ENCODE measurements at regions not wholly inside any gene's neighbourhood (a gene's known extent, or its start where the extent isn't known, plus 50 kb on each side); places are given as distances from the start of the nearest gene placed in this dataset.
A peak's percentile ranks its signal among the peaks of the same experiment; 100 is the strongest.

- Histone ChIP-seq H3K27me3 (ENCODE audit: insufficient read depth, low read depth) (no peaks in the 10 kb centered on the region), H3K9me2 (ENCODE audit: insufficient read depth) (no peaks in the 10 kb centered on the region), H3K27ac (peak overlapping the region; percentile 94), H4K20me1 (ENCODE audit: insufficient read depth) (no peaks in the 10 kb centered on the region), H3K36me3 (ENCODE audit: low read depth) (no peaks in the 10 kb centered on the region), H3K4me3 (no peak overlapping the region), H2AFZ (no peak overlapping the region), H3K4me1 (replicated peaks; ENCODE audit: insufficient read depth) (peaks cover 66% of the 10 kb centered on the region), H3K79me2 (ENCODE audit: low read depth) (no peaks in the 10 kb centered on the region), H3K9me3 (ENCODE audit: insufficient read depth, low read depth) (peaks cover 8% of the 10 kb centered on the region), H3K4me2 (peak overlapping the region; percentile 53), H3F3A (ENCODE audit: insufficient read depth, low read depth) (peaks cover 32% of the 10 kb centered on the region)
- ChIA-PET POLR2A (ENCODE audit: unreplicated experiment) (interaction anchor here (0.6 kb wide), 1 partner anchor 12 kb away, joined by 5 read pairs; no protein-coding TSS in a partner anchor), CTCF (interaction anchor here (0.5 to 0.7 kb wide), 2 partner anchors 92 to 329 kb away, joined by 3 read pairs; no protein-coding TSS in a partner anchor)
- TF ChIP-seq EZH2 (IDR thresholded peaks at IDR 0.05; ENCODE audit: low read depth): no peak
- no peak for TF ChIP-seq CTCF (conservative IDR thresholded peaks at IDR 0.05)
- BruUV-seq (replicated peaks): no TSS peak
- peak in 1 of 2 experiments; percentile 57 for DNase-seq
- intact Hi-C loops (cut with micrococcal nuclease; ENCODE audit: unreplicated experiment): loop anchor here (2.0 to 10.0 kb wide), 5 partner anchors 131 to 1083 kb away; partner anchors contain the start of gene MEIS2
Observed at GRCh38 chr15:36371509-36371908, 207.9 kb upstream of the CDIN1 start.

DNA sequence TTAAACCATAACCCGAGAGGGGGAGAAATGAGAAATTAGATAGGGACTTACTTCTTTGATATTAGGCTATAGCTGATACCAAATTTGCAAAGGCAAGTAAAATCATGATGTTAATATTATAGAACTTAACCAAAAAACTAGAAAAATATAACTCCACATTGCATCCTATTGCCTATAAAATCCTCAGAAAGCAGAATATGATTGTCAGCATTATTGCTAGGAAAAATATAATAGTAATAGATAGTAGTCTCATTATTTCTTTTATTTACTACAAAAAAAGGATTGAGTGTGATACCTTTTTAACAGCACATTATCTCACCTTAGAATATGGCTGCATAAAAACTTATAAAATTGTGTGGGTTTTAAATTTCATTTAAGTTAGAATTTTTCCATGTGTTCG, 206.5 kb upstream of the CDIN1 start:
- no peaks in the 10 kb centered on the region for H3K36me3 ChIP-seq (ENCODE audit: low read depth)
- peak overlapping the region; percentile 53 for H3K4me2 ChIP-seq
- peak overlapping the region; percentile 94 for H3K27ac ChIP-seq
- peaks cover 5% of the 10 kb centered on the region; the same call in 1 of the 2 replicates for H3K9me3 ChIP-seq (ENCODE audit: insufficient read depth, low read depth)
- POLR2A ChIA-PET (ENCODE audit: unreplicated experiment): no interaction called here
- BruUV-seq (replicated peaks): no TSS peak
- no peaks in the 10 kb centered on the region for H3K79me2 ChIP-seq (ENCODE audit: low read depth)
- no peaks in the 10 kb centered on the region for H3K9me2 ChIP-seq (ENCODE audit: insufficient read depth)
- no peak for DNase-seq
- H3F3A ChIP-seq (ENCODE audit: insufficient read depth, low read depth): peaks cover 32% of the 10 kb centered on the region
- CTCF ChIA-PET: interaction anchor here (0.7 kb wide), 1 partner anchor 199 kb away, joined by 5 read pairs; no protein-coding TSS in a partner anchor
- intact Hi-C loops (cut with micrococcal nuclease; ENCODE audit: unreplicated experiment): loop anchor here (1.0 to 10.0 kb wide), 6 partner anchors 19 to 732 kb away; partner anchors contain the start of gene MEIS2
- no peaks in the 10 kb centered on the region for H4K20me1 ChIP-seq (ENCODE audit: insufficient read depth)
- 0 out of 2 replicates have a peak overlapping the region, but pooled peaks have one; percentile 39 for H2AFZ ChIP-seq
- peaks cover 66% of the 10 kb centered on the region for H3K4me1 ChIP-seq (replicated peaks; ENCODE audit: insufficient read depth)
- no peak overlapping the region for H3K4me3 ChIP-seq
- no peak for TF ChIP-seq CTCF (conservative IDR thresholded peaks at IDR 0.05)
- TF ChIP-seq EZH2 (IDR thresholded peaks at IDR 0.05; ENCODE audit: low read depth): no peak
- H3K27me3 ChIP-seq (ENCODE audit: insufficient read depth, low read depth): no peaks in the 10 kb centered on the region

DNA sequence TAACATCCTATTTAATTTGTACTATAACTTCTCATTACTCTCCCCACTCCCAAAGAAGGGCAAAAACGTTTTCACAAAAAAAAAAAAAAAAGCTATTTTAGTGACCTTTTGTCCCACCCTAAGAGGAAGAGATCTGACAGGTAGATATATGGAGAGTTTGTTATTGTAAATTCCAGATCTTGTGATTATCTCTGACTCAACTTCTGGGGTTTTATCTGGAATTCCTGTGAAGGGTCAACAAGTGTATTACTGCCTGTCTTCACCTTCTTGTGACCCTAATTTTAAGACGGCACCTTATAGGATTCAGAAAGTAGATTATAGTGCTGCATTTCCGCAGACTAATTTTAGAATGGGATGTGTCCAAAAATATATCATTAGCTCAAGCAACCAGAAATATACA, 205.9 kb upstream of the CDIN1 start:
- peak overlapping the region; percentile 94 for H3K27ac ChIP-seq
- intact Hi-C loops (cut with micrococcal nuclease; ENCODE audit: unreplicated experiment): loop anchor here (1.0 to 10.0 kb wide), 6 partner anchors 19 to 731 kb away; partner anchors contain the start of gene MEIS2
- H3K36me3 ChIP-seq (ENCODE audit: low read depth): no peaks in the 10 kb centered on the region
- no TSS peak for BruUV-seq (replicated peaks)
- ChIA-PET POLR2A (ENCODE audit: unreplicated experiment) (interaction anchor here (0.6 kb wide), 2 partner anchors 34 to 368 kb away, joined by 11 to 18 read pairs; no protein-coding TSS in a partner anchor), CTCF (interaction anchor here (0.6 to 0.7 kb wide), 2 partner anchors 200 to 527 kb away, joined by 3 to 5 read pairs; no protein-coding TSS in a partner anchor)
- no peaks in the 10 kb centered on the region for H4K20me1 ChIP-seq (ENCODE audit: insufficient read depth)
- peak in 1 of 2 experiments; percentile 94 for DNase-seq
- no peaks in the 10 kb centered on the region for H3K9me2 ChIP-seq (ENCODE audit: insufficient read depth)
- no peak for TF ChIP-seq CTCF (conservative IDR thresholded peaks at IDR 0.05)
- TF ChIP-seq EZH2 (IDR thresholded peaks at IDR 0.05; ENCODE audit: low read depth): no peak
- peaks cover 66% of the 10 kb centered on the region for H3K4me1 ChIP-seq (replicated peaks; ENCODE audit: insufficient read depth)
- H3K27me3 ChIP-seq (ENCODE audit: insufficient read depth, low read depth): no peaks in the 10 kb centered on the region
- H3K79me2 ChIP-seq (ENCODE audit: low read depth): no peaks in the 10 kb centered on the region
- no peak overlapping the region; the same call in 1 of the 2 replicates for H3K4me3 ChIP-seq
- H3K9me3 ChIP-seq (ENCODE audit: insufficient read depth, low read depth): no peaks in the 10 kb centered on the region
- H2AFZ ChIP-seq: no peak overlapping the region
- peaks cover 32% of the 10 kb centered on the region for H3F3A ChIP-seq (ENCODE audit: insufficient read depth, low read depth)
- peak overlapping the region; percentile 62 for H3K4me2 ChIP-seq

All from PC-9 (cell line).